ENCODE measurements at regions not wholly inside any gene's neighbourhood (a gene's known extent, or its start where the extent isn't known, plus 50 kb on each side); places are given as distances from the start of the nearest gene placed in this dataset.

DNA sequence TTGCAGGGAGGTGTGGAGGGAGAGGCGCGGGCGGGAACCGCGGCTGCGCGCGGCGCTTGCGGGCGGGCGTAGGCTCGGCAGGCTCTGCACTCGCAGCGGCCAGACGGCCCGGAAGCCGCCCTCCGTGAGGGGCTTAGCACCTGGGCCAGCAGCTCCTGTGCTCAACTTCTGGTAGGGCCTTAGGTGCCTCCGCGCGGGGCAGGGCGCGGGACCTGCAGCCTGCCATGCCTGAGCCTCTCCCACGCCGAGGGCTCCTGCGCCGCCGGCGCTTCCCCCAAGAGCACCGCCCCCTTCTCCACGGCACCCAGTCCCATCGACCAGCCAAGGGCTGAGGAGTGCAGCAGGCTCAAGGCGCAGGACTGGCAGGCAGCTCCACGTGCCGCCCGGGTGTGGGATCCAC is 940.8 kb upstream of the PCDH9 start:
- TF ChIP-seq, protein P1, sequence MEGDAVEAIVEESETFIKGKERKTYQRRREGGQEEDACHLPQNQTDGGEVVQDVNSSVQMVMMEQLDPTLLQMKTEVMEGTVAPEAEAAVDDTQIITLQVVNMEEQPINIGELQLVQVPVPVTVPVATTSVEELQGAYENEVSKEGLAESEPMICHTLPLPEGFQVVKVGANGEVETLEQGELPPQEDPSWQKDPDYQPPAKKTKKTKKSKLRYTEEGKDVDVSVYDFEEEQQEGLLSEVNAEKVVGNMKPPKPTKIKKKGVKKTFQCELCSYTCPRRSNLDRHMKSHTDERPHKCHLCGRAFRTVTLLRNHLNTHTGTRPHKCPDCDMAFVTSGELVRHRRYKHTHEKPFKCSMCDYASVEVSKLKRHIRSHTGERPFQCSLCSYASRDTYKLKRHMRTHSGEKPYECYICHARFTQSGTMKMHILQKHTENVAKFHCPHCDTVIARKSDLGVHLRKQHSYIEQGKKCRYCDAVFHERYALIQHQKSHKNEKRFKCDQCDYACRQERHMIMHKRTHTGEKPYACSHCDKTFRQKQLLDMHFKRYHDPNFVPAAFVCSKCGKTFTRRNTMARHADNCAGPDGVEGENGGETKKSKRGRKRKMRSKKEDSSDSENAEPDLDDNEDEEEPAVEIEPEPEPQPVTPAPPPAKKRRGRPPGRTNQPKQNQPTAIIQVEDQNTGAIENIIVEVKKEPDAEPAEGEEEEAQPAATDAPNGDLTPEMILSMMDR (IDR thresholded peaks at IDR 0.05 in 8 of 11, conservative IDR thresholded peaks at IDR 0.05 in 3 of 11), result no peak
- no peak for TF ChIP-seq POLR2A (IDR thresholded peaks at IDR 0.05)

Measured in spleen (tissue), 7 donors.